ENCODE measurements at regions not wholly inside any gene's neighbourhood (a gene's known extent, or its start where the extent isn't known, plus 50 kb on each side); places are given as distances from the start of the nearest gene placed in this dataset.

DNA sequence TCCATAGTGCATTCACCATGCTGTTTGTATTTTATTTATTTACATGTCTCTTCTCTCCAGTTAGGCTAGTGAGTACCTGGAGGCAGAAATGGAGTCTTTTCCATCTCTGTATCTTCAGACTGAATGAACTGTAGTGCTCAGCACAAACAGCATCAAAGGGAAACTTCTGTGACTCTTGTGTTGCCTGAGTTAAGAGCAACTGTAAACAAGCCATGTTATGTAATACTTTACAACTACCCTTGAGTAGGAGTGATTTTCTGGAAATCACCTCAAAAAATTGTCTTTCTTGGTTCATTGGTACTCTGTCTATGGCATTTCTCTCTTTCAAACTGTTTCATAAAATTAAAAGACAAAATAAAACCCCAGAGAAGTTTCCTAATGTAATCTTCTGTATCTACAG, 258.3 kb downstream of the CGGBP1 start:
- TF ChIP-seq, protein P1, sequence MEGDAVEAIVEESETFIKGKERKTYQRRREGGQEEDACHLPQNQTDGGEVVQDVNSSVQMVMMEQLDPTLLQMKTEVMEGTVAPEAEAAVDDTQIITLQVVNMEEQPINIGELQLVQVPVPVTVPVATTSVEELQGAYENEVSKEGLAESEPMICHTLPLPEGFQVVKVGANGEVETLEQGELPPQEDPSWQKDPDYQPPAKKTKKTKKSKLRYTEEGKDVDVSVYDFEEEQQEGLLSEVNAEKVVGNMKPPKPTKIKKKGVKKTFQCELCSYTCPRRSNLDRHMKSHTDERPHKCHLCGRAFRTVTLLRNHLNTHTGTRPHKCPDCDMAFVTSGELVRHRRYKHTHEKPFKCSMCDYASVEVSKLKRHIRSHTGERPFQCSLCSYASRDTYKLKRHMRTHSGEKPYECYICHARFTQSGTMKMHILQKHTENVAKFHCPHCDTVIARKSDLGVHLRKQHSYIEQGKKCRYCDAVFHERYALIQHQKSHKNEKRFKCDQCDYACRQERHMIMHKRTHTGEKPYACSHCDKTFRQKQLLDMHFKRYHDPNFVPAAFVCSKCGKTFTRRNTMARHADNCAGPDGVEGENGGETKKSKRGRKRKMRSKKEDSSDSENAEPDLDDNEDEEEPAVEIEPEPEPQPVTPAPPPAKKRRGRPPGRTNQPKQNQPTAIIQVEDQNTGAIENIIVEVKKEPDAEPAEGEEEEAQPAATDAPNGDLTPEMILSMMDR (IDR thresholded peaks at IDR 0.05; ENCODE audit: low read depth, low read length, missing input control), result no peak
- TF ChIP-seq FOXA1 (IDR thresholded peaks at IDR 0.05) (no peak), TAF1 (conservative IDR thresholded peaks at IDR 0.05) (no peak), YY1 (IDR thresholded peaks at IDR 0.05) (no peak)
- TF ChIP-seq, protein P2, sequence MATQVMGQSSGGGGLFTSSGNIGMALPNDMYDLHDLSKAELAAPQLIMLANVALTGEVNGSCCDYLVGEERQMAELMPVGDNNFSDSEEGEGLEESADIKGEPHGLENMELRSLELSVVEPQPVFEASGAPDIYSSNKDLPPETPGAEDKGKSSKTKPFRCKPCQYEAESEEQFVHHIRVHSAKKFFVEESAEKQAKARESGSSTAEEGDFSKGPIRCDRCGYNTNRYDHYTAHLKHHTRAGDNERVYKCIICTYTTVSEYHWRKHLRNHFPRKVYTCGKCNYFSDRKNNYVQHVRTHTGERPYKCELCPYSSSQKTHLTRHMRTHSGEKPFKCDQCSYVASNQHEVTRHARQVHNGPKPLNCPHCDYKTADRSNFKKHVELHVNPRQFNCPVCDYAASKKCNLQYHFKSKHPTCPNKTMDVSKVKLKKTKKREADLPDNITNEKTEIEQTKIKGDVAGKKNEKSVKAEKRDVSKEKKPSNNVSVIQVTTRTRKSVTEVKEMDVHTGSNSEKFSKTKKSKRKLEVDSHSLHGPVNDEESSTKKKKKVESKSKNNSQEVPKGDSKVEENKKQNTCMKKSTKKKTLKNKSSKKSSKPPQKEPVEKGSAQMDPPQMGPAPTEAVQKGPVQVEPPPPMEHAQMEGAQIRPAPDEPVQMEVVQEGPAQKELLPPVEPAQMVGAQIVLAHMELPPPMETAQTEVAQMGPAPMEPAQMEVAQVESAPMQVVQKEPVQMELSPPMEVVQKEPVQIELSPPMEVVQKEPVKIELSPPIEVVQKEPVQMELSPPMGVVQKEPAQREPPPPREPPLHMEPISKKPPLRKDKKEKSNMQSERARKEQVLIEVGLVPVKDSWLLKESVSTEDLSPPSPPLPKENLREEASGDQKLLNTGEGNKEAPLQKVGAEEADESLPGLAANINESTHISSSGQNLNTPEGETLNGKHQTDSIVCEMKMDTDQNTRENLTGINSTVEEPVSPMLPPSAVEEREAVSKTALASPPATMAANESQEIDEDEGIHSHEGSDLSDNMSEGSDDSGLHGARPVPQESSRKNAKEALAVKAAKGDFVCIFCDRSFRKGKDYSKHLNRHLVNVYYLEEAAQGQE (IDR thresholded peaks at IDR 0.05), result no peak
- TF ChIP-seq, protein P3, sequence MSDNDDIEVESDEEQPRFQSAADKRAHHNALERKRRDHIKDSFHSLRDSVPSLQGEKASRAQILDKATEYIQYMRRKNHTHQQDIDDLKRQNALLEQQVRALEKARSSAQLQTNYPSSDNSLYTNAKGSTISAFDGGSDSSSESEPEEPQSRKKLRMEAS (IDR thresholded peaks at IDR 0.05), result no peak

Measured in liver (tissue), 3 donors.